ENCODE measurements at regions not wholly inside any gene's neighbourhood (a gene's known extent, or its start where the extent isn't known, plus 50 kb on each side); places are given as distances from the start of the nearest gene placed in this dataset.

- Histone ChIP-seq H3K4me3 (replicated peaks; ENCODE audit: insufficient read depth, low read length) (peak overlapping the region; percentile 40), H3K27ac (replicated peaks) (no peak overlapping the region), H3K27me3 (ENCODE audit: insufficient read depth, poor library complexity, severe bottlenecking) (peaks cover 8% of the 10 kb centered on the region)
- TF ChIP-seq POLR2AphosphoS5 (IDR thresholded peaks at IDR 0.05; ENCODE audit: low read depth) (no peak), REST (IDR thresholded peaks at IDR 0.05; ENCODE audit: insufficient replicate concordance, low read depth) (no peak), SPI1 (IDR thresholded peaks at IDR 0.05; ENCODE audit: borderline replicate concordance, low read depth) (no peak), GABPA (IDR thresholded peaks at IDR 0.05; ENCODE audit: low read depth) (no peak), CTCF (IDR thresholded peaks at IDR 0.05; ENCODE audit: insufficient read depth, low read length) (no peak)
- DNase-seq (ENCODE audit: low read depth in 1 of 2, low spot score in 1 of 2), result no peak
Measured at GRCh38 chr3:43893727-43894126, 203.0 kb downstream of the ABHD5 start.

DNA sequence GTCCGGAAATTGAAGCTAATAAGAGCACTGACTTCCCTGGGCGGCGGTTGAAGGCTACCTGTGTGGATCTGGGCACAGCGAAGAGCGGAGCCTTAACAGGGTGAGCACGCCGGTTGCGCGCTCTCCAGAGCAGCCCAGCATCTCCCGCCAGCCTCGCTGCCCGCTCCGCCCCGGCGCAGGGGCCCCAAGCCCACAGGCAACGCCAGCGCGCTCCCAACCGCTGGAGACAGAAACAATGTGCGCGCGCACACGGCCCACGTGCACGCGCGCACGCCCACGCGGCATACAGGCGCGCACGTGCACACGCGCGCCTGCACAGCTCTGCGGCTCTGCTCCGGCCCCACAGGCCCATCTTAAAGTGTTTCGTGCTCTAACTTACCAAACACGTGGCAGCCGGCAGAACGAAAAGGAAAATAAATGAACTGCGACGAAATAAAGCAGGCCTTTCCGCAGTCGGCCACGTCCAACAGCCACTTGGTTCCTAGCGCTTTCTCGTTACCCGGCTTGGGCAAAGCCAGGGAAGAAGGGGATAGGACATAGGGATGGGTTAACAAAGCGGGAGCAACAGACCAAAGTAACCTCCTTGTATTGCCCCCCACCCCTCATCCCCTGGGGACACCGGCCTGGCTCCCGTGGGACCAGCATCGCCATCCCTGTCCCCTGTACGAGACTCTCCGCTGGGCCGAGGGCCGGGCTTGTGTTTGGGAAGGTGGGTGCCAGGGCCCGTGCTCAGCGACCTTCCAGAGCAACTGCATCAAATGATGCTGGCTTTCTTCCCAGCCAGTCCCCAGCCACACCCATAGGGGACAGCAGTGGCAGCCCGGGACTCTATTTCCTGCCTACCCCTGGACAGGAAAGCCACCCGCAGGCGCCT lies 203.7 kb downstream of the ABHD5 start:
- peak; percentile 9 to 54 for DNase-seq (ENCODE audit: low read depth in 1 of 2, low spot score in 1 of 2)
- H3K27me3 ChIP-seq (ENCODE audit: insufficient read depth, poor library complexity, severe bottlenecking), result peaks cover 8% of the 10 kb centered on the region
- peak overlapping the region; percentile 40 for H3K4me3 ChIP-seq (replicated peaks; ENCODE audit: insufficient read depth, low read length)
- no peak overlapping the region for H3K27ac ChIP-seq (replicated peaks)
- TF ChIP-seq GABPA (IDR thresholded peaks at IDR 0.05; ENCODE audit: low read depth), result no peak
- no peak for TF ChIP-seq CTCF (IDR thresholded peaks at IDR 0.05; ENCODE audit: insufficient read depth, low read length)

GRCh38 chr3:43895573-43895972 lies 204.8 kb downstream of the ABHD5 start:
- TF ChIP-seq CTCF (IDR thresholded peaks at IDR 0.05; ENCODE audit: insufficient read depth, low read length) (no peak), REST (IDR thresholded peaks at IDR 0.05; ENCODE audit: insufficient replicate concordance, low read depth) (no peak), POLR2AphosphoS5 (IDR thresholded peaks at IDR 0.05; ENCODE audit: low read depth) (no peak), GABPA (IDR thresholded peaks at IDR 0.05; ENCODE audit: low read depth) (no peak)
- DNase-seq (ENCODE audit: low read depth in 1 of 2, low spot score in 1 of 2), result no peak
- Histone ChIP-seq H3K4me3 (replicated peaks; ENCODE audit: insufficient read depth, low read length) (no peak overlapping the region), H3K27me3 (ENCODE audit: insufficient read depth, poor library complexity, severe bottlenecking) (peaks cover 8% of the 10 kb centered on the region), H3K27ac (replicated peaks) (no peak overlapping the region)

DNA sequence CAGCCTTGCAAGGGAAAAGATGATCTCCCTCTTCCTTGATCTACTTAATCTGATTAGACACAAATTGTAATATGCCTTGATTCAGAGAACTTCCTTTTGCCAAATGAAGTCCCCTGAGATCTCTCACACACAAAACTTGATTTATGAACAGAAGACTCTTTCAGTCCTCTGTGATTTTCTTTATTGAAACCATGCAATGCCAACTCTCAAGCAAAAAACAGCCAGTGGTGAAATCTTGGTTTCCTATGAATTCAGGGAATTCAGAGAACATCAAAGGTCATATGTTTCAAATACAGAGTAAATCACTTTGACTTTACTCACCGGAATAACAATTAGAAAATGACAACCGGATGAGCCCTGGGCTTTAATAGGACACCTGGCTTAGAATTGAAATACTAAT lies 211.7 kb downstream of the ABHD5 start:
- no peak overlapping the region for H3K4me3 ChIP-seq (replicated peaks; ENCODE audit: insufficient read depth, low read length)
- H3K27me3 ChIP-seq (ENCODE audit: insufficient read depth, poor library complexity, severe bottlenecking), result no peaks in the 10 kb centered on the region
- no peak for TF ChIP-seq POLR2AphosphoS5 (IDR thresholded peaks at IDR 0.05; ENCODE audit: low read depth)
- TF ChIP-seq GABPA (IDR thresholded peaks at IDR 0.05; ENCODE audit: low read depth), result no peak
- no peak for TF ChIP-seq CTCF (IDR thresholded peaks at IDR 0.05; ENCODE audit: insufficient read depth, low read length)
- no peak for TF ChIP-seq REST (IDR thresholded peaks at IDR 0.05; ENCODE audit: insufficient replicate concordance, low read depth)
- TF ChIP-seq SPI1 (IDR thresholded peaks at IDR 0.05; ENCODE audit: borderline replicate concordance, low read depth), result no peak
- H3K27ac ChIP-seq (replicated peaks), result no peak overlapping the region
- DNase-seq (ENCODE audit: low read depth in 1 of 2, low spot score in 1 of 2), result no peak

Data from HL-60 (cell line).